ENCODE measurements at regions not wholly inside any gene's neighbourhood (a gene's known extent, or its start where the extent isn't known, plus 50 kb on each side); places are given as distances from the start of the nearest gene placed in this dataset.

DNA sequence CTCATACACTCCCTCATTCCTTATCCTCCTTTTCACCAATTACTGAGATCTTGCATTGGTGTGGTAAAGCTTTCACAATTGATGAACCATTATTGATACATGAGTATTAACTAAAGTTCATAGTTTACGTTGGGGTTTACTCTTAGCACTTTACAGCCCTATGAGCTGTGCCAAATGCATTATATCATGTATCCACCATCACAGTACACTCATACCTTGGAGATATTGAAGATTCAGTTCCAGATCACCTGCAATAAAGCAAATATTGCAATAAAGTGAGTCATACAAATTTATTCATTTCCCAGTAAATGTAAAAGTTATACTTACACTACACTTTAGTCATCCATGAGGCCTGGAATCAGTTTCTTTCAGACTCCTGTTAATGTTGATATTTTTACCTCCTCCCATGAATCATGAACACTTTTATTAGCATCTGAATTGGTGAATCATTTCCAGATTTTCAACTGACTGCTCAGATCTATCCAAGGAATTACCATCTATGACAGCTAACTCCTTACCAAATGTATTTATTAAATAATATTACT lies 546.6 kb upstream of the PTPRD start:
- TF ChIP-seq CTCF (IDR thresholded peaks at IDR 0.05) (no peak), POLR2AphosphoS5 (IDR thresholded peaks at IDR 0.05) (no peak), EP300 (IDR thresholded peaks at IDR 0.05) (no peak), POLR2A (IDR thresholded peaks at IDR 0.05) (no peak)

All from gastroesophageal sphincter (tissue), 3 donors.